NT2/D1 (cell line): ENCODE measurements at regions not wholly inside any gene's neighbourhood (a gene's known extent, or its start where the extent isn't known, plus 50 kb on each side); places are given as distances from the start of the nearest gene placed in this dataset.

Experiments
- DNase-seq: peaks from one replicate; pipeline ENCODE4 v3.0.0-alpha.2; 2011; ENCODE audit warnings: low read depth, low spot score
- H3K27me3 ChIP-seq: 2 replicates; pipeline ENCODE4 v1.6.0; 2011; ENCODE audit warnings: mild to moderate bottlenecking; ENCODE audit not compliant: insufficient read length, insufficient read depth
- H3K36me3 ChIP-seq: 2 replicates; pipeline ENCODE4 v1.6.1; 2011; ENCODE audit warnings: mild to moderate bottlenecking, low read length, mixed read lengths; ENCODE audit not compliant: insufficient read depth, insufficient read length
- H3K4me1 ChIP-seq: 2 replicates; pipeline ENCODE4 v1.5.1; 2011; ENCODE audit not compliant: insufficient read depth, insufficient read length
- H3K4me3 ChIP-seq: 2 replicates; pipeline ENCODE4 v1.5.1; 2011; ENCODE audit warnings: low read depth; ENCODE audit not compliant: insufficient read length
- H3K9ac ChIP-seq: 2 replicates; pipeline ENCODE4 v1.6.0; 2011; ENCODE audit warnings: low read depth; ENCODE audit not compliant: insufficient read length
- H3K9me3 ChIP-seq: 2 replicates; pipeline ENCODE4 v1.5.1; 2011; ENCODE audit warnings: mild to moderate bottlenecking, low read length; ENCODE audit not compliant: insufficient read depth
- SUZ12 ChIP-seq: IDR thresholded peaks from 2 replicates; pipeline ENCODE4 v1.6.1; 2011; ENCODE audit not compliant: insufficient read length, insufficient read depth; ENCODE audit errors: extremely low read depth
- YY1 ChIP-seq: IDR thresholded peaks from 2 replicates; pipeline ENCODE4 v1.6.1; 2011; ENCODE audit not compliant: insufficient read length, insufficient read depth
- ZNF274 ChIP-seq: IDR thresholded peaks from 2 replicates; pipeline ENCODE4 v1.6.1; 2011; ENCODE audit warnings: mild to moderate bottlenecking, low read depth, low read length

DNA sequence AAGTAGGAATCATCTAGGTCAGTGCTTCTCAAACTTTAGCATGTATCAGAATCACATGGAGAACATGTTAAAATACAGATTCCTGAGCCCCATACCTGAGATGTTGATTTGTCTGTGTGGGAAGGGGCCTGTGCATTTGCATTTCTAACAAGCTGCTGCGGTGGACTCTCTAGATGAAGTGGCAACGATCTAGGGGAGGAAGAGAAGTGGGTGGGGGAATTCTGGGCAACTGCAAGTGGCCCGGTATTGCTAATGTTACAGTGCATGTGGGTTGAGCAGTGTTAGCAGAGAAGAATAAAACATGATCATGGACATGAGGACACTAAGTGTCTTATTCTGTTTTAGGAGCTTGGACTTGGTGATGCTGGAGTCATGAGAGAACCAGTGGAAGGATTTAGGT is 329.0 kb downstream of the OLFM4 start:
- Histone ChIP-seq H3K27me3 (no peaks in the 10 kb centered on the region), H3K4me3 (no peak overlapping the region), H3K9ac (no peak overlapping the region), H3K4me1 (no peaks in the 10 kb centered on the region), H3K9me3 (no peaks in the 10 kb centered on the region), H3K36me3 (no peaks in the 10 kb centered on the region)
- TF ChIP-seq ZNF274 = no peak
- TF ChIP-seq YY1 = no peak
- no peak for TF ChIP-seq SUZ12
- no peak for DNase-seq

DNA sequence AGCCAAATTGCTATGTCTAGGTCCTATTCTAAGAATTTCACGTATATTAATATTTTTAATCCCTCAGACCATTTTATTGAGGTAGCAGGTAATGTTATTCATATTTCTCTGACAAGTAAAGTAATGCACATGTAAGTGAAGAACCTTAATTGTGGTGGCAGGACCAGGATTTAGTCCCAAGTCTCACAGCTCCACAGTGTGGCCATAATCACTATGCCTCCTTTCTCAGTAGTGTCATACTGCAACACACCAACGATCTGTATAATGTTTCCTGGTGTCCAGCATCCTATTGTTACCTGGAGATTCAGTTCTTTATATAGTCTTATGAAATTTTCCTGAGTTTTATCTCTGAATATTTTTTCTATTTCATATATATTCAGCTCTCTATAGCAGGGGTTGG is 340.3 kb downstream of the OLFM4 start:
- no peak for DNase-seq
- Histone ChIP-seq H3K4me3 (no peak overlapping the region), H3K4me1 (no peaks in the 10 kb centered on the region), H3K36me3 (no peaks in the 10 kb centered on the region), H3K9me3 (no peaks in the 10 kb centered on the region), H3K27me3 (no peaks in the 10 kb centered on the region), H3K9ac (no peak overlapping the region)
- TF ChIP-seq ZNF274 (no peak), YY1 (no peak), SUZ12 (no peak)

DNA sequence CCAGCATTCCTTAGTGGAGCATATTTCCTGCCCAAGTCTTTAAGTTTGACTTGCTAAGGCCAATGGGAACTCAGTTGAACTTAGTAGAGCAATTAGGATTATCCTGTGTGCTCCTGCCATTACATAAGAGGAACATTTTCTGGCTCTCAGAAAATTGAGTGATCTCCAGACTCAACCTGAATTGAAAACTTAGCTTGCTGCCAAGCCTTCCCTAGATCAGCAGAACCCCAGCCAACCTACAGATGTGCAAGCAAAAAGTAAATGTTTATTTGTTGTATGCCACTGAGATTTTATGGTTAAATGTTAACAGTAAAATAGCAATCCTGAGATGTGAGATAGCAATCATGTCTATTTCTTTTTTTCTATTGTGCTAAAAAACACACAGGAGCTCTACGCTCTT is 350.9 kb downstream of the OLFM4 start:
- no peak overlapping the region for H3K4me3 ChIP-seq
- TF ChIP-seq ZNF274 (no peak), YY1 (no peak), SUZ12 (no peak)
- no peaks in the 10 kb centered on the region for H3K9me3 ChIP-seq
- no peak for DNase-seq
- no peak overlapping the region for H3K9ac ChIP-seq
- H3K27me3 ChIP-seq = no peaks in the 10 kb centered on the region
- no peaks in the 10 kb centered on the region for H3K36me3 ChIP-seq
- no peaks in the 10 kb centered on the region for H3K4me1 ChIP-seq

DNA sequence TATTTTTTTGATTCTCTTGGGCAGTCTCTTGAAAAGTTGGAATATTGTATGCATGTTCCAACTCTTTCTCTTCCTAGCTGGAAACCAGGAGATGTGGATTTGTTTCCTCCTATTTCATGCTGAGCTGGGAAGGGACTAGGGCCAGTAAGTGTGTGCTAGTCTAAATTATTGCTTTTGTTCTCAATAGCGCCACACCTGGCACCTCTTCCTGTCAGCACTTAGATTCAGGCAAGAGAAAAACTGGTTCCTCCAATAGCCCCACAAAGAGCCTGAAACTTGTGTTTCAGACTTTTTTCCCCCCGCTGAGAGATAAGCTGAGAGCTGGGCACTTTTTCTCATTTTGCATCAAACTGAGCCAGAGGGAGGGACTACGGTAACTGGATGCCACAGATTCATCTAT is 353.4 kb downstream of the OLFM4 start:
- TF ChIP-seq ZNF274 = no peak
- TF ChIP-seq SUZ12 = no peak
- TF ChIP-seq YY1 = no peak
- Histone ChIP-seq H3K36me3 (no peaks in the 10 kb centered on the region), H3K9ac (no peak overlapping the region), H3K4me1 (no peaks in the 10 kb centered on the region), H3K27me3 (no peaks in the 10 kb centered on the region), H3K9me3 (no peaks in the 10 kb centered on the region), H3K4me3 (no peak overlapping the region)
- DNase-seq = no peak

DNA sequence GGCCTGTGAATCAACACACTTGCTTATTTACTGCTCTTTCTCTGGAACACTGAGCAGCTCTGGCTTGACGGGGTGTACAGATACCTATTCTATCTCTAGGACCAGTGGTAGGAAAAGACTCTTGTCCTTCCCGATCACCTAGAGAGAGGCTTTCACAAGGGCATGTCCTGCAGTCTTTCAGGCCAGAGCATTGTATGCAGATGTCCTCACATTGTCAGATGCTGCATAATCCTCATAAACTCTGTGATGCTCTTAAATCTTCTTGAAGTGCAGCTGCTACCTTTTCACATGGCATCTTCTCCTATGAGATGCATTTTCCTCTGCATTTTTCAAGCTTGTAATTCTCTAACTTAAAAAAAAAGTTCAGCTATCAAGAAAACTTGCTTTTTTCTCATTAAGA is 369.4 kb downstream of the OLFM4 start:
- H3K9ac ChIP-seq = no peak overlapping the region
- H3K4me1 ChIP-seq = no peaks in the 10 kb centered on the region
- H3K36me3 ChIP-seq = no peaks in the 10 kb centered on the region
- H3K27me3 ChIP-seq = no peaks in the 10 kb centered on the region
- H3K9me3 ChIP-seq = no peaks in the 10 kb centered on the region
- no peak for TF ChIP-seq ZNF274
- TF ChIP-seq SUZ12 = no peak
- no peak for TF ChIP-seq YY1
- no peak overlapping the region for H3K4me3 ChIP-seq
- no peak for DNase-seq

DNA sequence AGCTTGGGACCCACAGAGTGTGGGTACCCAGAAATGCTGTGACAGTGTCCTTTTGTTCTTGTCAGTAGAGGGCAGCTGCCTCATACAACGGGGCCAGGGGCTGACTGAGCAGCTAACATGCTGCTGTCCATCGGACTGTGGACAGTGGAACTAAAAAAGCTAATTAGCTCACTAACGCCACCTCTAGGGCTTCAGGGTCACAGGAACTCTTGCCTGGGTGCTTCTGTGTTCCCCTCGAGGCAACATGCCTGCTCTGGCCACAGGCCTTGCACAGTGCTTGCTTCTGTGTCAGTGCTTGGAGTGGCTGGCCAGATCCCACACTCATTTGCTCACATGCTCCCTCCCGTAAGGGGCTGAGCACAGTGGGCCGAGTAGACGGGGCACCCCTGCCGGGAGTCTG is 377.0 kb downstream of the OLFM4 start:
- H3K4me3 ChIP-seq = no peak overlapping the region
- H3K27me3 ChIP-seq = no peaks in the 10 kb centered on the region
- H3K9ac ChIP-seq = no peak overlapping the region
- H3K4me1 ChIP-seq = no peaks in the 10 kb centered on the region
- TF ChIP-seq ZNF274 (no peak), YY1 (no peak), SUZ12 (no peak)
- no peak for DNase-seq
- H3K36me3 ChIP-seq = no peaks in the 10 kb centered on the region
- no peaks in the 10 kb centered on the region for H3K9me3 ChIP-seq

DNA sequence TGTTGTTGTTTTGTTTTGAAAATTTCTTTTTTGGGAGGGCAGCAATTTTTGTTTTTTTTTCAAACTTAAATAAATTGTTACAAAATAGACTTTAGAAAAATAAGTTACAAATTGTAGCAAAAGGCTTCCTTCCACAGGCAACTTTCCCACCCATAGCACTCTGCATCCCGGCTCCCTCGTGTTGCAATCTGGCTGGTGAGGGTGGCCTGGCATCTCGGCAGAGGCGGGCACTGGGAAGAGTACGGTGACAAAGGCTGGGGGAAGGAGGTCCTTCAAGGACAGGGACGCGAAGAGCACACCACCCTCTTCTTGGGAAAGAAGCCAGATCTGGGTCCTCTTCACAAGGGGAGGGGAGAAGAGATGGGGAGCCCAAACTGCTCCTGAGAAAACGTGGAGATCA is 379.7 kb downstream of the OLFM4 start:
- no peaks in the 10 kb centered on the region for H3K36me3 ChIP-seq

DNA sequence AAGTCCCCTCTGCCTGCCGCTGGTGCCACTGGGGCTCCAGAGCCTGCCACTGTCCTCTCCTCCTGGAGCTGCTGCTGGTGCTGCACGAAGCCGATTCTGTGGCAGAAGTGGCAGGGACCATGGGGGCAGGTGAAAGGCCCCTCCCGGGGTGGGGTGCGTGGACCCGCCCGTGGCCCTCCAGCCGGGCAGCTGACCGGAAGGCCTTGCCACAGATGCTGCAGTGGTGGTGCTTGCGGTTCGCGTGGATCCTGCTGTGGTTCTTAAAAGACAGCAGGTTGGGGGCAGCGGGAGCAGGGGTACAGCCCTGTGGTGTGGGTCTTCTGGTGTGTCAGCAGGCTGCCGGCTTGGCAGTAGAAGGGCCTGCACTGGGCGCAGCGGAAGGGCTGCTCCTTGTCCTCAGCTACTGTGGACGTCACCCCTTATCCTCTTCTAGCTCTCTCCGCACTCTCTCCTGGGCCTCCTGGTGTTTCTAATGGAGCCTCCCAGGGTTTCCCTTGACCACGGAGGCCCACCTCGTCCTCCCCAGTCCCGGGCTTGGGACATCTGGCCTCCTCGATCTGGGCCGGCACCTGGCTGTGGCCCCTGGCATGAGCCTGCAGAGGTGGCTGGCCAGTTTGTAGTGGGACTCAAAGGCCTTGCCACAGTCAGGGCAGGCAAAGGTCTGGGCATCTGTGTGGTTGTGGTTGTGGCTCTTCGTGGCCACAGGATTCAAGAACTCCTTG is 380.4 kb downstream of the OLFM4 start:
- no peaks in the 10 kb centered on the region for H3K36me3 ChIP-seq
- no peak overlapping the region for H3K9ac ChIP-seq
- no peak for DNase-seq
- no peaks in the 10 kb centered on the region for H3K27me3 ChIP-seq
- no peak overlapping the region for H3K4me3 ChIP-seq
- TF ChIP-seq SUZ12 (no peak), ZNF274 (no peak), YY1 (no peak)
- H3K9me3 ChIP-seq = no peaks in the 10 kb centered on the region
- H3K4me1 ChIP-seq = no peaks in the 10 kb centered on the region

More for the DNA sequence above, 379.7 kb downstream of the OLFM4 start:
- Histone ChIP-seq H3K4me3 (no peak overlapping the region), H3K9me3 (no peaks in the 10 kb centered on the region), H3K4me1 (no peaks in the 10 kb centered on the region), H3K9ac (no peak overlapping the region), H3K27me3 (no peaks in the 10 kb centered on the region)
- DNase-seq = no peak
- TF ChIP-seq ZNF274 (no peak), YY1 (no peak), SUZ12 (no peak)
